Muscle layer of duodenum (tissue), 2 donors: ENCODE measurements at regions not wholly inside any gene's neighbourhood (a gene's known extent, or its start where the extent isn't known, plus 50 kb on each side); places are given as distances from the start of the nearest gene placed in this dataset.

Experiments
- H3K27ac ChIP-seq: one replicate; pipeline ENCODE4 v1.7.0; 2013; ENCODE audit warnings: mild to moderate bottlenecking, low read length
- H3K27me3 ChIP-seq: one replicate; pipeline ENCODE4 v1.7.0; 2013; ENCODE audit warnings: low read depth, mild to moderate bottlenecking, control low read depth, low read length
- H3K36me3 ChIP-seq, 2 donors: one replicate each; pipeline ENCODE4 v1.7.0; 2013; ENCODE audit warnings: low read length in 2 of 2, control low read depth in 1 of 2, mild to moderate bottlenecking in 1 of 2; ENCODE audit not compliant: insufficient read depth in 2 of 2, control insufficient read depth in 1 of 2
- H3K4me1 ChIP-seq, 2 donors: one replicate each; pipeline ENCODE4 v1.7.0; 2013; ENCODE audit warnings: low read length in 2 of 2, mild to moderate bottlenecking in 2 of 2, control low read depth in 1 of 2, moderate library complexity in 1 of 2; ENCODE audit not compliant: insufficient read depth in 2 of 2, control insufficient read depth in 1 of 2
- H3K4me3 ChIP-seq, 2 donors: one replicate each; pipeline ENCODE4 v1.7.0; 2013; ENCODE audit warnings: low read length in 2 of 2, low read depth in 1 of 2, mild to moderate bottlenecking in 1 of 2
- H3K9me3 ChIP-seq, 2 donors: one replicate each; pipeline ENCODE4 v1.7.0; 2013; ENCODE audit warnings: low read length in 2 of 2, control low read depth in 1 of 2, mild to moderate bottlenecking in 1 of 2; ENCODE audit not compliant: control insufficient read depth in 1 of 2
- donor health status: healthy.

DNA sequence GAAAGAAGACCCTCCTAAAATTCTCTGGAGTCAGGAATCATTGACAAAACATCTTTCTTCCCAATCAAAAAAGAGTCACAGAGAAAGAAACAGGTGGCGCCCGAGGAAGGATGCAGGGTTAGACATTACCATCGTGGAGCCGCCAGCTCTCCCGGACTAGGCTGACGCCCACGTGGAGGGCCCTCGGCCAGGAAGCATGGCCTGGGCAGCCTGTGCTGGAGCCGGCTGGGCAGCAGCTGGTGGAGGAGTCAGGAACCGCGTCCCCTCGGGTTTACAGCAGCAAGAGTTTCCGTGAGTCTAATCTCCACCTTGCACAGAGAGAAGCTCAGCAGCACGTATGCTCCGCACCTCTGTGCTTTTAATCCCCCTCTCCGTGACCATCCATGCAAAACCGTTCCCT lies 533.7 kb upstream of the ATP11B start:
- no peak overlapping the region for H3K27ac ChIP-seq
- no peaks in the 10 kb centered on the region for H3K27me3 ChIP-seq
- no peak overlapping the region for H3K4me3 ChIP-seq

DNA sequence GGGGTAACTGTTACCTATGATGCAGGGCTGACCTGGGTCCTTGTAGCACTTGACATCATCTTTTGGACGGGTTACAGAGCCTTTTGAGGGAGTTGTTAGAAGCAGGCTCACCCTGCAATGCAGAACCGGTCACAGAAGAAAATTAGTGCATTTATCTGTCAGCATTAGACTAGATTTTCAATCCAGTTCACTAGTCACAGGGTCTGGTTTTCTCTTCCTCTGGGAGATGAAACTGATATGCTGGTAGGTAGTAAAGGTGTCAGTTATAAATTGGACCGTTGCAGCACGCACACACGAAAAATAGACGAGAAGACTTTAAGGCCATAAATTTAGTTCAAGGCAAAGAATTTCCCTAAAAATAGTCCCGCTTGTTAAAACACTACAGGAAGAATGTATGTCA lies 532.3 kb upstream of the ATP11B start:
- Histone ChIP-seq H3K27me3 (no peaks in the 10 kb centered on the region), H3K4me1 (no peaks in the 10 kb centered on the region), H3K9me3 (no peaks in the 10 kb centered on the region), H3K36me3 (no peaks in the 10 kb centered on the region), H3K4me3 (no peak overlapping the region), H3K27ac (no peak overlapping the region)

More for the DNA sequence above, 533.7 kb upstream of the ATP11B start:
- Histone ChIP-seq H3K36me3 (no peaks in the 10 kb centered on the region), H3K9me3 (no peaks in the 10 kb centered on the region), H3K4me1 (no peaks in the 10 kb centered on the region)

DNA sequence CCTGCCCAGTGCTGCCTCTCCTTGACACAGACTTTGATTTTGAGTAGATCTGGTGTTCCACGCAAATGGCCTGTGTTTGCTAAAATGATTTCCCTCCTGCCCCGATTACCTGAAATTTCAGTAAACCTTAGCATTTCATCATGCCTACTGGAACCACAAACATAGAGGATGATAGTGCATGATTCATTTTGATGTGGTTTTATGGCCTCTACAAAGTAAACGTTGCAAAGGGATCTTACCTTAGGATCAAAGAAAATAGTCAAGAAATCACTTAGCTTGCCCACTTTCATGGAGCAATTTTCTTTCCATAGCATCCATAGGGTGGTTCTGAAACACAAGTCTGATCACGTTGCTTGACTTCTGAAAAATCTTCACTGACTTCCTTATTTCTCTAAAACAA lies 524.6 kb upstream of the ATP11B start:
- H3K4me3 ChIP-seq, result no peak overlapping the region
- no peaks in the 10 kb centered on the region for H3K27me3 ChIP-seq
- no peaks in the 10 kb centered on the region for H3K36me3 ChIP-seq
- no peaks in the 10 kb centered on the region for H3K4me1 ChIP-seq
- no peaks in the 10 kb centered on the region for H3K9me3 ChIP-seq
- H3K27ac ChIP-seq, result no peak overlapping the region

DNA sequence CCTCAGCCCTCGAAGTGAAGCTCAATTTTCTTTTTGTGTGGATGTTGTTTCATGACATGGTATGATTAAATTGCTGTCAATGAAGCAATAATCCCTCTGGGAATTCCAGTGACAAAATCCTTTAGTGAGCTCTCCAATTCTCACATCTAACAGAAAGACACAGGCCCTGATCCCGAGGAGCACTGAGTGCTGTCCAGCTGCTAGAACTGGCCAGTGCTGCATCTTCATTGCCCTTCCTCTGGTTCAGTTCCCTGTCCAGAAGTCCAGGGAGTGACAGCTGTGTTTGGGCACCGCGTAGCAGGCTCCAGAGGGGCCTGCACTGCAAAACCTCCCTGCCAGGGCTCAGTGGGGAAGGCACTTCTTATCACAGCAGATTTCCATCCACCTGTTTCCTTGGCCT lies 516.8 kb upstream of the ATP11B start:
- Histone ChIP-seq H3K27ac (no peak overlapping the region), H3K4me1 (no peaks in the 10 kb centered on the region), H3K4me3 (no peak overlapping the region), H3K36me3 (no peaks in the 10 kb centered on the region), H3K27me3 (no peaks in the 10 kb centered on the region), H3K9me3 (no peaks in the 10 kb centered on the region)

DNA sequence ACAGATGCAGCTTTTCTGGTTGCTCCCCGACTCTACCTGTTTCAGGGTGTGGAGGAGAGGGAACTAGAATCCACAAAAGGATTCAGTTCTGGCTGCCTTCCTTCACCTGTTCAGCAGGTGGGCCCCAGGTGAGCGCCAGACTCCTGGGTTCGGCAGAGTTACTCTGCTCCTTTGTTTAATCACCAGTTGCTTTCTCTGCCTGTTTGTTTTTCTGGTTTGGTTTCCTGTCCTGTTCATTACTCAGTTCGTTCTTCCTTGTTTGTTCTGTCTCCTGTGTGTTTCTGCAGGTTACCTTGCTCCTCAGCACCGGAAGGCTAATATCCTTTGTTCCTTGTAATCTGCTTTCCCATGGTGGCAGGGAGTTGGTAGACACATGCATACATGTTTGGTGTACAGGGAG lies 508.5 kb upstream of the ATP11B start:
- Histone ChIP-seq H3K36me3 (no peaks in the 10 kb centered on the region), H3K27ac (no peak overlapping the region), H3K27me3 (no peaks in the 10 kb centered on the region), H3K4me3 (no peak overlapping the region), H3K9me3 (no peaks in the 10 kb centered on the region), H3K4me1 (no peaks in the 10 kb centered on the region)

DNA sequence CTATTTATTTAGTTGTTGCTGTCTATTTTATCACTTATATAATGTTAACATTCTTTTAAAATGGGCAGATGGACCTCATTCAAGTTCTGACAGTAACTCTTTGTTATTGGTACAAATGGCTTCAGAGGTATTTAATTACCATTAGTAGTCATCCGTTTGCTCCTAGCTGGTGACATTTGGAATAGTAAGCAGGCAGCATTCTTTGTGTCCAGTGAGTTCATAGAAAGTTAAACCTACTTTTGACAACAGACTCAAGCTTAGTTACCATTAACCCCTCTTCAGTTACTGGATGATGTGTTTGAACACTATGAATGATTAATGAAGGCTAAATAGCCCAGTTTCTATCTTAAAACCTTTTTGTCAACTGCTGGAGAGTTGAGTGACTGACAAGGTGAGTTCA lies 500.7 kb upstream of the ATP11B start:
- Histone ChIP-seq H3K4me1 (no peaks in the 10 kb centered on the region), H3K36me3 (no peaks in the 10 kb centered on the region), H3K4me3 (no peak overlapping the region), H3K27me3 (no peaks in the 10 kb centered on the region), H3K27ac (no peak overlapping the region), H3K9me3 (no peaks in the 10 kb centered on the region)

DNA sequence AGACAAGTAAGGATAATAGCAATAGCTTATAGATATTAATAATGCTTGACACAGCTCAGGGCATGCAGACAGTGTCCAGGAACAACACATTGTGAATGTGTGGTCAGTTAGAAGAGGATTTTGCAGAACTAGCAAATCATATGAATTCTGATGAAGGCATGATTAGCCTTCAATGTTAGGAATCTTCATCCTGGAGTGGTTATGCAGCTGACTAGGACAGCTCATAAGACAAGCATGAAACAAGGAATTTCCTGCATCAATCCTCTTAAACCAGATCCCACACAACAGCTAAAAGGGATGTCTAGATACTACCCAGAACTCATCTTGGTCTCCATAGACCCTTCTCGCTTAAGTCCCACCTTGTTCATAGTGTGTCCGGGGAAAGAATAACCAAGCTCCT lies 499.0 kb upstream of the ATP11B start:
- no peak overlapping the region for H3K4me3 ChIP-seq
- no peaks in the 10 kb centered on the region for H3K4me1 ChIP-seq
- no peaks in the 10 kb centered on the region for H3K9me3 ChIP-seq
- no peaks in the 10 kb centered on the region for H3K27me3 ChIP-seq
- H3K27ac ChIP-seq, result no peak overlapping the region
- H3K36me3 ChIP-seq, result no peaks in the 10 kb centered on the region

DNA sequence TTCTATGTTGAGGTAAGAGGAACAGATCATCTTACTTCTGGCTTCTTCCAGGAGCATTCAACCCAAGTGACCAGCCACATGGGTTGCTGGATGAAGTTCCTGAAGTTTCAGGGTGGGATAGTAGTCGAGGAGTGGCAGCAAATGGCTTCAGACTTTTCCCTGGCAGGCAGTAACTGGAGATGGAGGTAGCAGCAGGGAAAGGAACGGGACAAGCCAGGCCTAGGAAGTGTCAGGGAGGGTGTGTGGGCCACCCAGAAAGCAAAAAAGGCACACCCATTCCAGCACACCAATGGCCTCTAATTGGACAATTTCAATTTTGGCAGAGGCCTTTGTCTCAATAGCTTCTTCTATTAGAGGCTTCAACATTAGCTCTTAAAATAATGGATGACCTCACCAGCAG lies 498.6 kb upstream of the ATP11B start:
- Histone ChIP-seq H3K9me3 (no peaks in the 10 kb centered on the region), H3K36me3 (no peaks in the 10 kb centered on the region), H3K4me3 (no peak overlapping the region), H3K27ac (no peak overlapping the region), H3K27me3 (no peaks in the 10 kb centered on the region), H3K4me1 (no peaks in the 10 kb centered on the region)

DNA sequence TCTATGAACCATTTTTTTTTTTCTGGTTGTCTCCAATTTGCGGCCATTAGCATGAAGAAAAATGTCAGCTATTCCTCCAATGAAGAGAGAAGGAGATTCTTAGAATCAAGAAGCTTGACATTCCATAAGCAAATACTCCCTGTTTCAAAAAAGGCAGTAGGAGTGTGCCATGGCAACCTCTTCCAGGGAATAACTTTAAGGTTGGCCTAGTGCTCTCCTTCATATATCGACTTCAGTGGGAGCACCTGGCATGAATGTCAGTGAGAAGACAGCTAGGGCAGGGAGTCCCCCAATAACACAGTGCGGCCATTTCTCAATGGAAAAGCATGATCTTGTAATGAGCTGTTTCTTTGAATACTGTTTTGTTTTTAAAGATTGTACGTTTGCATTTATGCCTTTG lies 493.0 kb upstream of the ATP11B start:
- Histone ChIP-seq H3K4me3 (no peak overlapping the region), H3K27me3 (no peaks in the 10 kb centered on the region), H3K27ac (no peak overlapping the region), H3K4me1 (no peaks in the 10 kb centered on the region), H3K9me3 (no peaks in the 10 kb centered on the region), H3K36me3 (no peaks in the 10 kb centered on the region)

DNA sequence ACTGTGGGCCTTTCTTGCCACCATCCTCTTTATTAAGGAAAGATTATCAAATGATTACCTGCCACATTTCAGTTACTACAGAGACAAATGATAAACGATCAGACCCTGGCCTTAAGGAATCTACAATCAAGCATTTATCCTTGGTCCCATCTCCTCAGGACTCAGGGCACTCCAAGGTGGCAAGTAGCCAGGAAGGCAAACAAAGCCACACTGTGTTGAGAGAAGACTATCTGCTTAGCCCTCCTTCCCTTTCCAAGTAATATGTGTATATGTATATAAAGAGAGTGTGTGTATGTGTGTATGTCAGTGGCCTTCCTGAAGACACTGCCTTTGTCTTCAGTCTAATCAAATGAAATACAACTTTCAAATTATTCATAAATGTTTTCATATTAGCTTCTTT lies 490.1 kb upstream of the ATP11B start:
- Histone ChIP-seq H3K27ac (no peak overlapping the region), H3K4me3 (no peak overlapping the region), H3K36me3 (no peaks in the 10 kb centered on the region), H3K4me1 (no peaks in the 10 kb centered on the region), H3K27me3 (no peaks in the 10 kb centered on the region), H3K9me3 (no peaks in the 10 kb centered on the region)

DNA sequence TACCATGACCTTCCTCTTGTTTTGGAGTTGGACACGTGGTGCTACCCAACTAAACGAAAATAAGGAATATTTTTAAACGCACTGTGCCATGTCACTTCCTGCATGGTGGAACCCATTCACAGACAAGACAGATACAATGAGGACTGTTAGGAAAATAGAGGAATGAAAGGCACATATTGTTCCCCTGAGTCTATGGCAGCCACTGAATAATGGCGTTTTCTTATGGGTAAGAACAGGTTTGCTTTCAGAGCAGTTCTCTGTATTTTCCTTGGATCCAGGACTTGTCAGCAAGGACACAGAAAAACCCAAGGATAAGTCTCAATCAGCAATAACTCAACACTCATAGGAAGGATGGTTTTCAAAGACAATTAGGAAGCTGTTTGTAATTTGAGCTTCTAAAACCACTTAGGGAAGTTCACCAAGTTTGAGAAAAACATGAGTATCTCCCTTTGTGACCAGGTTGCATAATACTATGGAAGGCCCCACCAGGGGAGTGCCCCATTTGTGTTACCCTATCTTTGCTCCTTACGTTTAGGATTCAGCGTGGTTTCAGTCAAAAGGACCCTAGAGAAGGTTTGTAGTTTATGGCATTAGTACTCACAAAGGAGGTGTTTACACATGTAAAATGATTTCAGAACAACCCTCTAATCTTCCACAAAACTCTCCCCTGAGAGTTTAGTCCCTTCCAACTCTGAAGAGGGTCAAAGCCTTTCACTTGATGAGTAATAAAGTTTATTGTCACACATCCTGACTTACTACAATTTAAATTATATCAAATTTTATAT lies 487.2 kb upstream of the ATP11B start:
- Histone ChIP-seq H3K4me3 (no peak overlapping the region), H3K36me3 (no peaks in the 10 kb centered on the region), H3K27me3 (no peaks in the 10 kb centered on the region), H3K4me1 (no peaks in the 10 kb centered on the region), H3K9me3 (no peaks in the 10 kb centered on the region), H3K27ac (no peak overlapping the region)

DNA sequence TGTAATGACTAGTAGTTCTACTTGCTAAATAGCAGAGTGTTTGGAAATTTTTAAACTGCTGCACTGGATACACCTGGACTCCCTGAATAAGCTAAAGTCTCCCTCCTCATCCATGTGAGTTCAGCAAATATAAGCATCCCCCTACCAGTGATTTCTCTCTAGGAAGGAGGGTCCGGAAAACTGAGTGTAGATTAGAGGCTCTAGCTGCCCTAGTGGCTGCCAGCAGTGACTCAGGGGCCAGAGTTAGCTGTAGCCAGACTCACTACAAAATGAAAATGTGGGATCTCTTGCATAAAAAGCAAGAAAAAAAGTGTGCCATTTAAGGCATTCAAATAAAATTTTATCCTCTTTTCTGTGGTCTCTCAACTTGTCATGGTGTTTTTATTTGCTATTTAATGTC lies 485.0 kb upstream of the ATP11B start:
- Histone ChIP-seq H3K4me3 (no peak overlapping the region), H3K27ac (no peak overlapping the region), H3K27me3 (no peaks in the 10 kb centered on the region), H3K36me3 (no peaks in the 10 kb centered on the region), H3K4me1 (no peaks in the 10 kb centered on the region), H3K9me3 (no peaks in the 10 kb centered on the region)
